ENCODE measurements at regions not wholly inside any gene's neighbourhood (a gene's known extent, or its start where the extent isn't known, plus 50 kb on each side); places are given as distances from the start of the nearest gene placed in this dataset.
"Not testable (repeated sequence)": the region's sequence is repeated elsewhere in the genome, so short reads cannot be mapped to it uniquely, and the experiment has no call there.

- DNase-seq (ENCODE audit: low read depth in 1 of 2, low spot score in 1 of 2) = peak in 1 of 2 donors; percentile 7
These were observed 74.0 kb upstream of the SAMSN1 start for GRCh38 chr21:14620152-14620551.

GRCh38 chr21:14617871-14618270 lies 71.8 kb upstream of the SAMSN1 start:
- no peak for DNase-seq (ENCODE audit: low read depth in 1 of 2, low spot score in 1 of 2)

GRCh38 chr21:14617040-14617393 lies 70.9 kb upstream of the SAMSN1 start:
- DNase-seq (ENCODE audit: low read depth in 1 of 2, low spot score in 1 of 2) = no peak

DNA sequence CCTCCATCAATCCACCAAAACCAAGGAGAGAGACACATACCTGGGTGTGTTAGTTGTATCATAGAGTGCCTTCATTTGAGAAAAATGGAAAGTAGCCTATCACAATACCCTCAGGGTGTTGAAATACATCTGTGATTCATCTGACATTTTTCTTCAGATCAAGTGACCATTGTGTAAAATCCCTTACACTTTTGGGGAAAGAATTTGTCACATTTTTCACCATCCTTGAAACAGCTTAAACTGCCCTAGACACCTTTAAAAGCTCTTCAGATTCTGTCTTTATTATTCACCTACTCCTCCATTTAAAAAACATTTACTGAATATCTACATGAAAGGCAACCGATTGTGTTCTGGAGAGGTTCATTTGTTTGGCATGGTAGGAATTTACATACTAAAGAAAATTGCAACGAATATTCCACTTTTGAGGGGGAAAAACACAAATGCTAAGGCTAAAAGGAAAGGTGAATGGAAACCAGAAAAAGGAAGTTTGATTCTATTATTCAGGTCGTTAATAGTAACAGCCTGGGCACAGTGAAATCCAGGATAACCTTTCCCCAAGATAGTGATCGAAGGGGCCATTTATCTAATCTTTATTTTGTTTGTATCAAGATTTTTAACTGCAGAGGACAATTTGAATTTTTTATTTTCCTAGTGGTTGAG lies 70.4 kb upstream of the SAMSN1 start:
- no peak for DNase-seq (ENCODE audit: low read depth in 1 of 2, low spot score in 1 of 2)

DNA sequence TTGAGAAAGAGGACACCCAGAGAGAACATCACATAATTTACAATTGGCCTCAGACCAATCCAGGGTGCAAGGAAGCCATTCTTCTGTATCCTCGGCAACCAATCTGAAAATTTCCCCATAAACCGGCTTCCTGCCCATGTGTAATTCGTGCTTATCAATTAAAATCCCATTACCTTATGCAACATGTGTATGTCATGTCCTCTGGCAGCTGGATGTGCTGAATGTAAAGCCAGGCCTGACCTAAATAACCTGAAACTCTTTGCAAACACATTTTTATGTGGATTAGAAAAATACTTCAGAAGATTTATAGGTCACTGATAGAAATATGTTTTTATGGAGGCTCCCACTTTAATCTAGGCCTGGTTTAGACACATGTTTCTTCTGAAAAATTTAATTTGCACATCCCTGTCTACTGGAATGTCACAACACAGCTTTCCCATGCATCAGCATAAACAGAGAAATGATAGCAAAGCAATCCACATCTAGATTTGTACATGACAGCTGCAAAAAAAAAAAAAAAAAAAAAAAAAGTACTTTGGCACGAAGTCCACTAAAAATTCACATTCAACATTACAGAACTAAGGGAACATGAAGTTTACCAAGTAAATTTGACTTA lies 69.4 kb upstream of the SAMSN1 start:
- DNase-seq (ENCODE audit: low read depth in 1 of 2, low spot score in 1 of 2) = no peak

- no peak for DNase-seq (ENCODE audit: low read depth in 1 of 2, low spot score in 1 of 2)
These were observed 68.2 kb upstream of the SAMSN1 start for GRCh38 chr21:14614287-14614686.

DNA sequence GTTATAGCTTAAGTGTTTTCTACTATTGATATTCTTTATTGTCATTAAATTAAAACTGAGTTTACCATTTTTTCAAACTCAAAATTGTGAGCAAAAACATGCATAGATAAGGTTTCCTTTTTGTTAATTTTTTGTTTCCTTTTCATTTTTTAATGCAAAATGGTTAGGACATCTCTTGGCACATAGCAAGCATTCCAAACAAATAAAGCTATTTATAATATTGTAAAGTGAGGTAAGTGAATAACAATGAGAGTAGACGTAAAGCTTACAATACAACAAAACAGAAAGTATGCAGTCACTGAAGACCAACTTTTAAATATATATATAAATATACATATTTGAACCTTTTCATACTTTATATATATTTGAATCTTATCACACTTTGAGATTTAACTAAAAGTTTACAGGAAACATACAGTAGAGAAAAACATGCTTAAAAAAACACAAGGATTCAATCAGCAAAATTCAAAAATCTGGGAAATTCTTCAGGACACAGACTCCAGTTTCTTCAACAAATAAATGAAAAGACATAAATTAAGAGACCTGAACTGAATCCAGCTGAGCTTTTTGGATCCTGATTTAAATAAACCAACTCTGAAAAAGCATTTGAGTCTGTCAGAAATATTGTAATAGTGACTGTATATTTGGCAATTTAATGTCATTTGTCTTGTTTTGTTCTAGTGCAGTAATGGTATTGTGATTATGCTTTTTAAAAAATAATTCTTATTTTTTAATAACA lies 67.5 kb upstream of the SAMSN1 start:
- DNase-seq (ENCODE audit: low read depth in 1 of 2, low spot score in 1 of 2) = no peak

DNA sequence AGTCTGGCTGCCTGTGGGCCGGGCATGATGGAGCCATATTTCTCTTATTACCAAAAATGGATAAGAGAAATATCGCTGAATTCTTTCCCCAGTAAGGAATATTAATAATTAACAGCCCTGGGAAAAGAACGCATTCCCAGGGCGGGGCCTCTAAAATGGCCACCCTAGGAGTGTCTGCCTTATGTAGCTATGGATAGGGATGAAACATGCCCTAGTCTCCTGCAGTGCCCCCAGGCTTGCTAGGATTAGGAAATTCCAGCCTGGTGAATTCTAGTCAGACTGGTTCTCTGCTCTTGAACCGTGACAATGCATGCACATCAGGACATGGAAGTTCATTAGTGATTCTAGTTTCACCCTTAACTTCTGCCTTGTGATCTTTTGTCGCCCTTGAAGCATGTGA lies 64.0 kb upstream of the SAMSN1 start:
- DNase-seq (ENCODE audit: low read depth in 1 of 2, low spot score in 1 of 2) = not testable (repeated sequence)

- DNase-seq (ENCODE audit: low read depth in 1 of 2, low spot score in 1 of 2) = no peak
These were observed 63.2 kb upstream of the SAMSN1 start for GRCh38 chr21:14609274-14609673.

DNA sequence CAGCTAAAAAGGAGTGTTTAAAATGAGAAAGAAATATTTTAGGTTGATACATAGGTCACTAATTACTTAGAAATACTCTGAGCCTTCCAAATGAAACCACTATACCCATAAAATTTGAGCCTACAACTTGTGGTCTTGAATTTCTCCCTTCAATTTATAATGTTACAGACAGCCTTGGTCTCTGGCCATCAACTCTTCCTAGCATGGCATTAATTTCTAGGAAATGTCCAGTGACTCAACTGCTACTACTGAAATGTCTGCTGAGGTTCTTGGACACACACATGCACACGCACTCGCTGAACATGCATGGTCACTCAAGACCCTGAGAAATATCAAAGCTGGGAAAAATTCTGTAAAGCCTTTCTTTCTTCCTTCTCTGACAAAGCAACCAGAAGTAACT lies 61.1 kb upstream of the SAMSN1 start:
- no peak for DNase-seq (ENCODE audit: low read depth in 1 of 2, low spot score in 1 of 2)

DNA sequence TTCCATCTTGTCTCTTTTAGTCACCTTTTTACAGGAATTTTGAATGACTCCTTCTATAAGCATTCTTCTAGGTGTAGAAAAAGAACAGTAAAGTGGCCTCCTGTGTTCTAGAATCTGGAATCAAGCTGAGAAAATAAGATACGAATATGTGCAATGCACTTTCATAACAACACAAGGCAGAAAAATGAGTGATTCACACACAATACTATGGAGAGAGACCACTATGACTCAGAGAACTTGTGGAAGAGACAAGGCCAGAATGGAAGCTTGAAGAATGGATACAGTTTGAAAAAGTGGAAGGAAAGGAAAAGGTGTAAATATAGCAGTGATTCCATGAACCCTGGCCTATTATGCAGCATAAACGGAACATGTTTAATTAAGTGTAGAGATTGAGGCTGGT lies 57.1 kb upstream of the SAMSN1 start:
- DNase-seq (ENCODE audit: low read depth in 1 of 2, low spot score in 1 of 2) = no peak

GRCh38 chr21:14602382-14602958 lies 56.4 kb upstream of the SAMSN1 start:
- DNase-seq (ENCODE audit: low read depth in 1 of 2, low spot score in 1 of 2) = no peak

DNA sequence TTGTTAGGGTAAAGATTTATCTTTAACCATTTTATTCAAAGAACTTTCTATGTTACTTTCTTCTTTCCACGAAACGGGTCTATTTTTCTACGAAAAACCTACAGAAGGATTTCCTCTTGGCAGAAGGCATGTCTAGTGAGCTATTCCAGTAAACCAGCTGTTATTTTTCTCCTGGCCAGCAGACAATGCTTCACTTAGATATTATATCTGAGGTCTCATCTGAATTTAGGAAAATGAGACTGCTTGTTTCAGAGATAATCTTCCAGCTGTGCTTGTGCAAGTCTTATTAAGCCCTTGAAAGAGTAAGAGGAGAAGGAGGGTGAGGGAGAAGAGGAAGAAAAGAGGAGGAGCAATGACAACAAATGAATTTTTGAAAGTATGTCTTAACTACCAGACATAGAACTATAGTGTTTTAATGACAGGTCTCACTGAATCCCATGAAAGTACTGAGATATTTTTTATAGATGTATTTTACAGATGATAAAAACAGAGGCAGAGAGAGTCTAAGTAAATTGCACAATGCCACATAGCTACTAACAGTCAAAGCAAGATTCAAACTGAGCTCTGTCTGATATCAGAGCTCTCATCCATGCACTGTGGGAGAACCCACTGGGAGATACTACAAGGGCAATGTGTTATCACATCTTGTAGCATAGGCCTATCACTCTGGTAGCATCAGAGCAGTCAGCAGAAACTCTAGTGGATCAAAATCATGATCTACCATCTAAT lies 54.6 kb upstream of the SAMSN1 start:
- no peak for DNase-seq (ENCODE audit: low read depth in 1 of 2, low spot score in 1 of 2)

DNA sequence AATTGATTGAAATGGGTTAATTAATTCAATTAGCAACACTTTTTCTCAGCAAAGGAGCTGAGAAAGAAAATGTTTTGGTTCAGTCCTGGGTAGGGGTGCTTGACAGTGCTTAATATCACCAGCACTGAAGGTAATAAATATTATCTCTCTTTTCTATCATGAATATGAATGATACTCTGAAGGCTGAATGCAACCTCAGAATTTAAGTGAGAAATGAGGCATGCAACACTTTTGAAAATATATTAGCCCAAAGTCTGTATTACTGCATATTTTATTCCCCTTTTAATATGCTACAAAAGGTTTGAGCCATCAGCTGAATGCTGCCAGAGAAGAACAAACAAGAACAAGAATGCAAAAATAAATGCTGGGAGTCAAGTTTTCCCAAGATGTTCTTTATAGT lies 52.0 kb upstream of the SAMSN1 start:
- DNase-seq (ENCODE audit: low read depth in 1 of 2, low spot score in 1 of 2) = no peak

All from activated CD4-positive, alpha-beta T cell treated with anti-CD3 and anti-CD28 coated beads, Interleukin-2, amount 50 U/mL, for 24 hours (primary cell).